ENCODE measurements at regions not wholly inside any gene's neighbourhood (a gene's known extent, or its start where the extent isn't known, plus 50 kb on each side); places are given as distances from the start of the nearest gene placed in this dataset.
A peak's percentile ranks its signal among the peaks of the same experiment; 100 is the strongest.

GRCh38 chr3:90253131-90253530 is 1145.7 kb downstream of the EPHA3 start:
- intact Hi-C loops (cut with micrococcal nuclease) = no loop called here
- DNase-seq = no peak
- no peak for ATAC-seq

GRCh38 chr3:90261481-90262433 is 1154.3 kb downstream of the EPHA3 start:
- ATAC-seq = peak; percentile 97

More at GRCh38 chr3:90261481-90262433, 1154.3 kb downstream of the EPHA3 start:
- no peak for DNase-seq
- intact Hi-C loops (cut with micrococcal nuclease) = no loop called here
